Erythroblast (primary cell): ENCODE measurements at regions not wholly inside any gene's neighbourhood (a gene's known extent, or its start where the extent isn't known, plus 50 kb on each side); places are given as distances from the start of the nearest gene placed in this dataset.

Experiments
- GATA1 ChIP-seq: IDR thresholded peaks from 2 replicates; pipeline ENCODE4 v1.6.1; 2011; ENCODE audit warnings: low read depth, mild to moderate bottlenecking, control low read depth, low read length, moderate library complexity
- POLR2A ChIP-seq: IDR thresholded peaks from 2 replicates; pipeline ENCODE4 v1.6.1; 2011; ENCODE audit warnings: mild to moderate bottlenecking, low read length

DNA sequence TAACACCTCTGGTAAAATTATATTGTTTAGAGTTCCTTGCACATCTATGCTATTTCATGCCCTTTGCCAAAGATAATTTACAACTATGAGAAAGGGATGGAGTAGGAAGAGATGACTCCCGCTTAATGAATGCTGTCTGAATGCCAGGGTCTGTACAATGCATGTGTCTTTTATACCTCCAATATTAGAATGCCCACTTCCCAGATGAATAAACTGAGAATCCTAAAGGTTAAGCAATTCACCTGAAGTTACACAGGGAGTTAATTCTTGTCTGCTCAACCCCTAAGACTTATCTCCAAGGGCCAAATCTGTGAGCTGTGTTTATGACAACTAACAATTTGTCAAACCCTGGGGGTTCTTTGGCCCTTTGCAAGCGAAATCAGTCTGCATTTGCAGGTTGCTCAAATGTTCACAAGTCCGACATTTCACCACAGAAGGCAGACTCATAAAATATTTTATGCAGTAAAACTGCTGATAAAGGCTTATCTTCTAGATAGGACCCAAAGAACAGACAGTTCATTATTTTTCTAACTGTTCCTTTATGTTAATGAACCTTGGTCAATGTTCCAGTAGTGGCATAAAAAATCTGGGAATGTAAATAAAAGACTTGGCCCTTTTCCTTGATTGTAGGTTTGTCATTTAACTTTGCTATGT is 50.2 kb upstream of the ATP1A1 start:
- TF ChIP-seq POLR2A (no peak), GATA1 (no peak)
